GM23338 (cell line): ENCODE measurements at regions not wholly inside any gene's neighbourhood (a gene's known extent, or its start where the extent isn't known, plus 50 kb on each side); places are given as distances from the start of the nearest gene placed in this dataset.
"Not testable (repeated sequence)": the region's sequence is repeated elsewhere in the genome, so short reads cannot be mapped to it uniquely, and the experiment has no call there.

Experiments used
- ATAC-seq: fragments of 200-7000 bp; cut with Tn5 transposase; 3 replicates; pipeline ENCODE4 v1.9.1; 2020
- DNase-seq: peaks from one replicate; pipeline ENCODE4 v3.0.0-alpha.2; 2015; ENCODE audit warnings: low spot score
- H2AFZ ChIP-seq: fragments of 200-600 bp; sonication (generic); 2 replicates; pipeline ENCODE4 v1.8.0; 2016; ENCODE audit warnings: antibody characterized with exemption, mild to moderate bottlenecking, moderate library complexity
- H3F3A ChIP-seq: fragments of 200-600 bp; sonication (generic); replicated peaks from 2 replicates; pipeline ENCODE4 v1.8.0; 2017; ENCODE audit warnings: antibody characterized with exemption, mixed run types, low read depth
- H3K27ac ChIP-seq: fragments of 200-600 bp; sonication (generic); 2 replicates; pipeline ENCODE4 v1.6.1; 2016; ENCODE audit warnings: low read depth
- H3K27me3 ChIP-seq: fragments of 200-600 bp; sonication (generic); 2 replicates; pipeline ENCODE4 v1.8.0; 2016; ENCODE audit warnings: mild to moderate bottlenecking, mixed run types, moderate library complexity; ENCODE audit not compliant: insufficient read depth
- H3K36me3 ChIP-seq: fragments of 200-600 bp; sonication (generic); 2 replicates; pipeline ENCODE4 v1.8.0; 2016; ENCODE audit warnings: mild to moderate bottlenecking; ENCODE audit not compliant: insufficient read depth
- H3K4me1 ChIP-seq: fragments of 200-600 bp; sonication (generic); 2 replicates; pipeline ENCODE4 v1.8.0; 2016; ENCODE audit warnings: mild to moderate bottlenecking, moderate library complexity; ENCODE audit not compliant: insufficient read depth
- H3K4me2 ChIP-seq: fragments of 200-600 bp; sonication (generic); 2 replicates; pipeline ENCODE4 v1.7.1; 2017; ENCODE audit warnings: mixed run types
- H3K4me3 ChIP-seq: fragments of 200-600 bp; sonication (generic); 2 replicates; pipeline ENCODE4 v1.6.1; 2016; ENCODE audit warnings: mixed run types
- H3K79me2 ChIP-seq: fragments of 200-600 bp; sonication (generic); replicated peaks from 2 replicates; pipeline ENCODE4 v1.8.0; 2017; ENCODE audit warnings: mild to moderate bottlenecking; ENCODE audit not compliant: insufficient read depth
- H3K9me2 ChIP-seq: fragments of 200-600 bp; sonication (generic); 2 replicates; pipeline ENCODE4 v1.8.0; 2017; ENCODE audit not compliant: insufficient read depth
- H4K20me1 ChIP-seq: fragments of 200-600 bp; sonication (generic); replicated peaks from 2 replicates; pipeline ENCODE4 v1.8.0; 2017; ENCODE audit warnings: mild to moderate bottlenecking; ENCODE audit not compliant: insufficient read depth
- H3K27ac Mint-ChIP-seq: 2 replicates; pipeline ENCODE4 v1.8.0; 2020; ENCODE audit warnings: inconsistent platforms, mild to moderate bottlenecking, moderate library complexity, mixed read lengths
- H3K27me3 Mint-ChIP-seq: 3 replicates; pipeline ENCODE4 v1.8.0; 2022; ENCODE audit warnings: low read depth, mild to moderate bottlenecking, moderate library complexity, mixed read lengths, inconsistent platforms; ENCODE audit not compliant: insufficient read depth, poor library complexity
- H3K36me3 Mint-ChIP-seq: 3 replicates; pipeline ENCODE4 v1.8.0; 2021; ENCODE audit warnings: low read depth, mild to moderate bottlenecking, inconsistent platforms, moderate library complexity, mixed read lengths
- H3K4me1 Mint-ChIP-seq: 3 replicates; pipeline ENCODE4 v1.8.0; 2020; ENCODE audit warnings: mild to moderate bottlenecking, inconsistent platforms, mixed read lengths
- H3K4me3 Mint-ChIP-seq: 3 replicates; pipeline ENCODE4 v1.8.0; 2021; ENCODE audit warnings: moderate library complexity, mild to moderate bottlenecking, inconsistent platforms, mixed read lengths
- H3K9me3 Mint-ChIP-seq: 3 replicates; pipeline ENCODE4 v1.8.0; 2020; ENCODE audit warnings: moderate library complexity, mild to moderate bottlenecking, inconsistent platforms, mixed read lengths
- CREB1 ChIP-seq: fragments of 250-450 bp; sonication (Bioruptor Pico); IDR thresholded peaks from 2 replicates; pipeline ENCODE4 v1.5.0; 2020; ENCODE audit warnings: low read depth, mild to moderate bottlenecking, moderate library complexity
- EZH2 ChIP-seq: fragments of 200-600 bp; sonication (generic); IDR thresholded peaks from one replicate; pipeline ENCODE4 v1.8.0; 2017; ENCODE audit warnings: antibody characterized with exemption, mild to moderate bottlenecking, low read depth; ENCODE audit not compliant: unreplicated experiment
- EZH2phosphoT487 ChIP-seq: fragments of 200-600 bp; sonication (generic); IDR thresholded peaks from one replicate; pipeline ENCODE4 v1.8.1; 2018; ENCODE audit warnings: antibody characterized with exemption; ENCODE audit not compliant: unreplicated experiment
- JUNB ChIP-seq: IDR thresholded peaks from one replicate; pipeline ENCODE4 v1.6.1; 2016; ENCODE audit warnings: antibody characterized with exemption; ENCODE audit not compliant: unreplicated experiment
- NANOG ChIP-seq: IDR thresholded peaks from 2 replicates; pipeline ENCODE4 v1.6.1; 2016; ENCODE audit warnings: antibody characterized with exemption, borderline replicate concordance
- POLR2AphosphoS5 ChIP-seq: IDR thresholded peaks from 2 replicates; pipeline ENCODE4 v1.6.1; 2016; ENCODE audit warnings: antibody characterized with exemption, low read depth
- STAT1 ChIP-seq: IDR thresholded peaks from one replicate; pipeline ENCODE4 v1.6.1; 2016; ENCODE audit warnings: antibody characterized with exemption; ENCODE audit not compliant: unreplicated experiment
- ZNF114 ChIP-seq: fragments of 250-450 bp; sonication (Bioruptor Pico); IDR thresholded peaks from 2 replicates; pipeline ENCODE4 v1.5.0; 2020; ENCODE audit warnings: mild to moderate bottlenecking, moderate library complexity
- ZNF331 ChIP-seq: fragments of 250-450 bp; sonication (Bioruptor Pico); IDR thresholded peaks from 2 replicates; pipeline ENCODE4 v1.5.0; 2020; ENCODE audit warnings: low read depth, mild to moderate bottlenecking, moderate library complexity
- TF ChIP-seq, protein P1 (sequence below): fragments of 250-450 bp; sonication (Bioruptor Pico); IDR thresholded peaks from 2 replicates; pipeline ENCODE4 v1.5.0; 2020; ENCODE audit warnings: mild to moderate bottlenecking, moderate library complexity
- TF ChIP-seq, protein P2 (sequence below): IDR thresholded peaks from 2 replicates; pipeline ENCODE4 v1.6.1; 2016; ENCODE audit warnings: antibody characterized with exemption
- TF ChIP-seq, protein P3 (sequence below), 2 experiments: fragments of 200-600 bp in 1 of 2; sonication (generic) in 1 of 2; conservative IDR thresholded peaks; 2 replicates each; pipeline versions ENCODE4 v1.5.1 to v1.6.1; 2016 to 2017; ENCODE audit warnings: antibody characterized with exemption in 2 of 2, low read depth in 2 of 2, mild to moderate bottlenecking in 2 of 2, moderate library complexity in 1 of 2

DNA sequence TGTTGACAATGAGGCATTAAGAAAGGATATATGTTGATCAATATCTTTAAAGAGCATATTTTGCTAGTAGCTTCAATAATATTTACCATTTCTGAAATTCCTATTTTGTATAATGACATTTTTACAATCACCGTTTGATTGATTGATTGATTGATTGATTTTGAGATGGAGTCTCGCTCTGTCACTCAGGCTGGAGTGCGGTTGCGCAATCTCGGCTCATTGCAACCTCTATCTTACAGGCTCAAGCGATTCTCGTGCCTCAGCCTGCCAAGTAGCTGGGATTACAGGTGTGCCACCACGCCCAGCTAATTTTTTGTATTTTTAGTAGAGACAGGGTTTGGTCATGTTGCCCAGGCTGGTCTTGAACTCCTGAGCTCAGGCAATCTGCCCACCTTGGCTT lies 150.9 kb upstream of the TEX13D start:
- H3K4me1 Mint-ChIP-seq, H3K27ac ChIP-seq, H3K9me3 Mint-ChIP-seq, H2AFZ ChIP-seq, H4K20me1 ChIP-seq, H3K4me2 ChIP-seq, H3K36me3 ChIP-seq, H3K27me3 ChIP-seq, H3F3A ChIP-seq, H3K9me2 ChIP-seq, H3K4me1 ChIP-seq, H3K79me2 ChIP-seq, H3K36me3 Mint-ChIP-seq, H3K4me3 ChIP-seq, ATAC-seq, H3K27ac Mint-ChIP-seq, H3K27me3 Mint-ChIP-seq, H3K4me3 Mint-ChIP-seq, DNase-seq: not testable (repeated sequence)

DNA sequence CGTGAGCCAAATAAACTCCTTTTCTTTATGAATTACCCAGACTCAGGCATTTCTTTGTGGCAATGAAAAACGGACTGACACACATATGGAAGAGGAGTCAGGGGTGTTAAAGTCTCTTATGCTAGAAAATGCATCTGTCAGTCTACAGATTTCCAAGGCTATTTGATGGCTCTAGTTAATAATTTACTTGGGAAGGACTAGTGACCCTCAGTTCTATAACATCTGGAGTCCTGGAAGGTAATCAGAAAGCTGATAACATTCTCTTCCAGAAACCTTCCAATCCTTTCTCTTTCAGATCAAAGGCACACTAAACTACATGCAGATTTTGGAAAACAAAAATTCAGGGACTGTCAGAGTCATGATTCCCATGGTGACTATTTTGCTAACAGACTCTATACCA lies 142.0 kb upstream of the TEX13D start:
- no peaks in the 10 kb centered on the region for H3K36me3 ChIP-seq
- no peak overlapping the region for H2AFZ ChIP-seq
- H4K20me1 ChIP-seq, result no peaks in the 10 kb centered on the region
- no peak overlapping the region for H3K4me2 ChIP-seq
- no peak overlapping the region for H3K27ac Mint-ChIP-seq
- no peaks in the 10 kb centered on the region; the same call in 2 of the 3 replicates for H3K9me3 Mint-ChIP-seq
- H3K9me2 ChIP-seq, result no peaks in the 10 kb centered on the region
- no peak overlapping the region for H3K4me3 Mint-ChIP-seq
- no peaks in the 10 kb centered on the region for H3K4me1 ChIP-seq
- H3K4me1 Mint-ChIP-seq, result no peaks in the 10 kb centered on the region
- no peak overlapping the region for H3K4me3 ChIP-seq
- no peaks in the 10 kb centered on the region for H3K36me3 Mint-ChIP-seq
- ATAC-seq, result no peak
- no peaks in the 10 kb centered on the region for H3K79me2 ChIP-seq
- H3K27me3 Mint-ChIP-seq, result no peaks in the 10 kb centered on the region
- H3K27me3 ChIP-seq, result no peaks in the 10 kb centered on the region
- no peak for DNase-seq
- no peaks in the 10 kb centered on the region for H3F3A ChIP-seq
- no peak overlapping the region for H3K27ac ChIP-seq
- TF ChIP-seq, protein P1, sequence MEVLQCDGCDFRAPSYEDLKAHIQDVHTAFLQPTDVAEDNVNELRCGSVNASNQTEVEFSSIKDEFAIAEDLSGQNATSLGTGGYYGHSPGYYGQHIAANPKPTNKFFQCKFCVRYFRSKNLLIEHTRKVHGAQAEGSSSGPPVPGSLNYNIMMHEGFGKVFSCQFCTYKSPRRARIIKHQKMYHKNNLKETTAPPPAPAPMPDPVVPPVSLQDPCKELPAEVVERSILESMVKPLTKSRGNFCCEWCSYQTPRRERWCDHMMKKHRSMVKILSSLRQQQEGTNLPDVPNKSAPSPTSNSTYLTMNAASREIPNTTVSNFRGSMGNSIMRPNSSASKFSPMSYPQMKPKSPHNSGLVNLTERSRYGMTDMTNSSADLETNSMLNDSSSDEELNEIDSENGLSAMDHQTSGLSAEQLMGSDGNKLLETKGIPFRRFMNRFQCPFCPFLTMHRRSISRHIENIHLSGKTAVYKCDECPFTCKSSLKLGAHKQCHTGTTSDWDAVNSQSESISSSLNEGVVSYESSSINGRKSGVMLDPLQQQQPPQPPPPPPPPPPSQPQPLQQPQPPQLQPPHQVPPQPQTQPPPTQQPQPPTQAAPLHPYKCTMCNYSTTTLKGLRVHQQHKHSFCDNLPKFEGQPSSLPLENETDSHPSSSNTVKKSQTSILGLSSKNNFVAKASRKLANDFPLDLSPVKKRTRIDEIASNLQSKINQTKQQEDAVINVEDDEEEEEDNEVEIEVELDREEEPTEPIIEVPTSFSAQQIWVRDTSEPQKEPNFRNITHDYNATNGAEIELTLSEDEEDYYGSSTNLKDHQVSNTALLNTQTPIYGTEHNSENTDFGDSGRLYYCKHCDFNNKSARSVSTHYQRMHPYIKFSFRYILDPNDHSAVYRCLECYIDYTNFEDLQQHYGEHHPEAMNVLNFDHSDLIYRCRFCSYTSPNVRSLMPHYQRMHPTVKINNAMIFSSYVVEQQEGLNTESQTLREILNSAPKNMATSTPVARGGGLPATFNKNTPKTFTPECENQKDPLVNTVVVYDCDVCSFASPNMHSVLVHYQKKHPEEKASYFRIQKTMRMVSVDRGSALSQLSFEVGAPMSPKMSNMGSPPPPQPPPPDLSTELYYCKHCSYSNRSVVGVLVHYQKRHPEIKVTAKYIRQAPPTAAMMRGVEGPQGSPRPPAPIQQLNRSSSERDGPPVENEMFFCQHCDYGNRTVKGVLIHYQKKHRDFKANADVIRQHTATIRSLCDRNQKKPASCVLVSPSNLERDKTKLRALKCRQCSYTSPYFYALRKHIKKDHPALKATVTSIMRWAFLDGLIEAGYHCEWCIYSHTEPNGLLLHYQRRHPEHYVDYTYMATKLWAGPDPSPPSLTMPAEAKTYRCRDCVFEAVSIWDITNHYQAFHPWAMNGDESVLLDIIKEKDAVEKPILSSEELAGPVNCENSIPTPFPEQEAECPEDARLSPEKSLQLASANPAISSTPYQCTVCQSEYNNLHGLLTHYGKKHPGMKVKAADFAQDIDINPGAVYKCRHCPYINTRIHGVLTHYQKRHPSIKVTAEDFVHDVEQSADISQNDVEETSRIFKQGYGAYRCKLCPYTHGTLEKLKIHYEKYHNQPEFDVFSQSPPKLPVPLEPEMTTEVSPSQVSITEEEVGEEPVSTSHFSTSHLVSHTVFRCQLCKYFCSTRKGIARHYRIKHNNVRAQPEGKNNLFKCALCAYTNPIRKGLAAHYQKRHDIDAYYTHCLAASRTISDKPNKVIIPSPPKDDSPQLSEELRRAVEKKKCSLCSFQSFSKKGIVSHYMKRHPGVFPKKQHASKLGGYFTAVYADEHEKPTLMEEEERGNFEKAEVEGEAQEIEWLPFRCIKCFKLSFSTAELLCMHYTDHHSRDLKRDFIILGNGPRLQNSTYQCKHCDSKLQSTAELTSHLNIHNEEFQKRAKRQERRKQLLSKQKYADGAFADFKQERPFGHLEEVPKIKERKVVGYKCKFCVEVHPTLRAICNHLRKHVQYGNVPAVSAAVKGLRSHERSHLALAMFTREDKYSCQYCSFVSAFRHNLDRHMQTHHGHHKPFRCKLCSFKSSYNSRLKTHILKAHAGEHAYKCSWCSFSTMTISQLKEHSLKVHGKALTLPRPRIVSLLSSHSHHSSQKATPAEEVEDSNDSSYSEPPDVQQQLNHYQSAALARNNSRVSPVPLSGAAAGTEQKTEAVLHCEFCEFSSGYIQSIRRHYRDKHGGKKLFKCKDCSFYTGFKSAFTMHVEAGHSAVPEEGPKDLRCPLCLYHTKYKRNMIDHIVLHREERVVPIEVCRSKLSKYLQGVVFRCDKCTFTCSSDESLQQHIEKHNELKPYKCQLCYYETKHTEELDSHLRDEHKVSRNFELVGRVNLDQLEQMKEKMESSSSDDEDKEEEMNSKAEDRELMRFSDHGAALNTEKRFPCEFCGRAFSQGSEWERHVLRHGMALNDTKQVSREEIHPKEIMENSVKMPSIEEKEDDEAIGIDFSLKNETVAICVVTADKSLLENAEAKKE (CRISPR knock-in tag), result no peak
- TF ChIP-seq ZNF114 (CRISPR knock-in tag) (no peak), STAT1 (no peak), JUNB (no peak), EZH2 (no peak), ZNF331 (CRISPR knock-in tag) (no peak), CREB1 (CRISPR knock-in tag) (no peak), EZH2phosphoT487 (no peak), NANOG (no peak), POLR2AphosphoS5 (no peak)
- TF ChIP-seq, protein P2, sequence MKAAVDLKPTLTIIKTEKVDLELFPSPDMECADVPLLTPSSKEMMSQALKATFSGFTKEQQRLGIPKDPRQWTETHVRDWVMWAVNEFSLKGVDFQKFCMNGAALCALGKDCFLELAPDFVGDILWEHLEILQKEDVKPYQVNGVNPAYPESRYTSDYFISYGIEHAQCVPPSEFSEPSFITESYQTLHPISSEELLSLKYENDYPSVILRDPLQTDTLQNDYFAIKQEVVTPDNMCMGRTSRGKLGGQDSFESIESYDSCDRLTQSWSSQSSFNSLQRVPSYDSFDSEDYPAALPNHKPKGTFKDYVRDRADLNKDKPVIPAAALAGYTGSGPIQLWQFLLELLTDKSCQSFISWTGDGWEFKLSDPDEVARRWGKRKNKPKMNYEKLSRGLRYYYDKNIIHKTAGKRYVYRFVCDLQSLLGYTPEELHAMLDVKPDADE, result no peak
- TF ChIP-seq, protein P3, sequence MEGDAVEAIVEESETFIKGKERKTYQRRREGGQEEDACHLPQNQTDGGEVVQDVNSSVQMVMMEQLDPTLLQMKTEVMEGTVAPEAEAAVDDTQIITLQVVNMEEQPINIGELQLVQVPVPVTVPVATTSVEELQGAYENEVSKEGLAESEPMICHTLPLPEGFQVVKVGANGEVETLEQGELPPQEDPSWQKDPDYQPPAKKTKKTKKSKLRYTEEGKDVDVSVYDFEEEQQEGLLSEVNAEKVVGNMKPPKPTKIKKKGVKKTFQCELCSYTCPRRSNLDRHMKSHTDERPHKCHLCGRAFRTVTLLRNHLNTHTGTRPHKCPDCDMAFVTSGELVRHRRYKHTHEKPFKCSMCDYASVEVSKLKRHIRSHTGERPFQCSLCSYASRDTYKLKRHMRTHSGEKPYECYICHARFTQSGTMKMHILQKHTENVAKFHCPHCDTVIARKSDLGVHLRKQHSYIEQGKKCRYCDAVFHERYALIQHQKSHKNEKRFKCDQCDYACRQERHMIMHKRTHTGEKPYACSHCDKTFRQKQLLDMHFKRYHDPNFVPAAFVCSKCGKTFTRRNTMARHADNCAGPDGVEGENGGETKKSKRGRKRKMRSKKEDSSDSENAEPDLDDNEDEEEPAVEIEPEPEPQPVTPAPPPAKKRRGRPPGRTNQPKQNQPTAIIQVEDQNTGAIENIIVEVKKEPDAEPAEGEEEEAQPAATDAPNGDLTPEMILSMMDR (conservative IDR thresholded peaks at IDR 0.05; ENCODE audit: low read depth in 2 of 2), result no peak
